ENCODE measurements at regions not wholly inside any gene's neighbourhood (a gene's known extent, or its start where the extent isn't known, plus 50 kb on each side); places are given as distances from the start of the nearest gene placed in this dataset.

GRCh38 chr5:167603135-167603534, 688.3 kb upstream of the WWC1 start:
- no peak overlapping the region for H3K27ac Mint-ChIP-seq (ENCODE audit: unreplicated experiment)
- no peaks in the 10 kb centered on the region for H3K36me3 Mint-ChIP-seq (ENCODE audit: low read depth)
- no peak for DNase-seq (ENCODE audit: low spot score)
- no peak overlapping the region for H3K4me3 Mint-ChIP-seq (ENCODE audit: unreplicated experiment)
- TF ChIP-seq CTCF (IDR thresholded peaks at IDR 0.05), result no peak
- H3K9me3 Mint-ChIP-seq (ENCODE audit: low read depth), result no peaks in the 10 kb centered on the region
- peaks cover 32% of the 10 kb centered on the region for H3K27me3 Mint-ChIP-seq (ENCODE audit: low read depth)
- no peaks in the 10 kb centered on the region for H3K4me1 Mint-ChIP-seq (ENCODE audit: low read depth)

GRCh38 chr5:167608390-167609272, 682.8 kb upstream of the WWC1 start:
- Mint-ChIP-seq H3K4me3 (ENCODE audit: unreplicated experiment) (no peak overlapping the region), H3K4me1 (ENCODE audit: low read depth) (no peaks in the 10 kb centered on the region), H3K27me3 (ENCODE audit: low read depth) (peaks cover 13% of the 10 kb centered on the region), H3K36me3 (ENCODE audit: low read depth) (no peaks in the 10 kb centered on the region), H3K27ac (ENCODE audit: unreplicated experiment) (no peak overlapping the region), H3K9me3 (ENCODE audit: low read depth) (no peaks in the 10 kb centered on the region)
- TF ChIP-seq CTCF (IDR thresholded peaks at IDR 0.05), result peak; percentile 24
- no peak for DNase-seq (ENCODE audit: low spot score)

GRCh38 chr5:167614294-167615021, 677.0 kb upstream of the WWC1 start:
- TF ChIP-seq CTCF (IDR thresholded peaks at IDR 0.05), result no peak
- Mint-ChIP-seq H3K9me3 (ENCODE audit: low read depth) (no peaks in the 10 kb centered on the region), H3K4me1 (ENCODE audit: low read depth) (no peaks in the 10 kb centered on the region), H3K36me3 (ENCODE audit: low read depth) (no peaks in the 10 kb centered on the region), H3K27me3 (ENCODE audit: low read depth) (peaks cover 22% of the 10 kb centered on the region), H3K4me3 (ENCODE audit: unreplicated experiment) (no peak overlapping the region), H3K27ac (ENCODE audit: unreplicated experiment) (no peak overlapping the region)
- DNase-seq (ENCODE audit: low spot score), result no peak

- peaks cover 34% of the 10 kb centered on the region for H3K27me3 Mint-ChIP-seq (ENCODE audit: low read depth)
- H3K27ac Mint-ChIP-seq (ENCODE audit: unreplicated experiment), result no peak overlapping the region
- no peak for DNase-seq (ENCODE audit: low spot score)
- H3K36me3 Mint-ChIP-seq (ENCODE audit: low read depth), result no peaks in the 10 kb centered on the region
- no peak for TF ChIP-seq CTCF (IDR thresholded peaks at IDR 0.05)
- no peaks in the 10 kb centered on the region for H3K9me3 Mint-ChIP-seq (ENCODE audit: low read depth)
- no peak overlapping the region for H3K4me3 Mint-ChIP-seq (ENCODE audit: unreplicated experiment)
- H3K4me1 Mint-ChIP-seq (ENCODE audit: low read depth), result no peaks in the 10 kb centered on the region
Observed at GRCh38 chr5:167616043-167616890, 675.2 kb upstream of the WWC1 start.

GRCh38 chr5:167623354-167623753, 668.1 kb upstream of the WWC1 start:
- no peaks in the 10 kb centered on the region for H3K36me3 Mint-ChIP-seq (ENCODE audit: low read depth)
- TF ChIP-seq CTCF (IDR thresholded peaks at IDR 0.05), result no peak
- H3K4me1 Mint-ChIP-seq (ENCODE audit: low read depth), result no peaks in the 10 kb centered on the region
- H3K27me3 Mint-ChIP-seq (ENCODE audit: low read depth), result peaks cover 36% of the 10 kb centered on the region
- peaks cover 5% of the 10 kb centered on the region for H3K9me3 Mint-ChIP-seq (ENCODE audit: low read depth)
- H3K27ac Mint-ChIP-seq (ENCODE audit: unreplicated experiment), result no peak overlapping the region
- H3K4me3 Mint-ChIP-seq (ENCODE audit: unreplicated experiment), result no peak overlapping the region
- DNase-seq (ENCODE audit: low spot score), result no peak
